GM18511 (cell line): ENCODE measurements at regions not wholly inside any gene's neighbourhood (a gene's known extent, or its start where the extent isn't known, plus 50 kb on each side); places are given as distances from the start of the nearest gene placed in this dataset.
"Not testable (repeated sequence)": the region's sequence is repeated elsewhere in the genome, so short reads cannot be mapped to it uniquely, and the experiment has no call there.

Experiments used
- ATAC-seq: cut with Tn5 transposase; IDR thresholded peaks from one replicate; pipeline ENCODE4 v1.9.1; 2021; ENCODE audit warnings: mild to moderate bottlenecking, moderate library complexity; ENCODE audit not compliant: unreplicated experiment

DNA sequence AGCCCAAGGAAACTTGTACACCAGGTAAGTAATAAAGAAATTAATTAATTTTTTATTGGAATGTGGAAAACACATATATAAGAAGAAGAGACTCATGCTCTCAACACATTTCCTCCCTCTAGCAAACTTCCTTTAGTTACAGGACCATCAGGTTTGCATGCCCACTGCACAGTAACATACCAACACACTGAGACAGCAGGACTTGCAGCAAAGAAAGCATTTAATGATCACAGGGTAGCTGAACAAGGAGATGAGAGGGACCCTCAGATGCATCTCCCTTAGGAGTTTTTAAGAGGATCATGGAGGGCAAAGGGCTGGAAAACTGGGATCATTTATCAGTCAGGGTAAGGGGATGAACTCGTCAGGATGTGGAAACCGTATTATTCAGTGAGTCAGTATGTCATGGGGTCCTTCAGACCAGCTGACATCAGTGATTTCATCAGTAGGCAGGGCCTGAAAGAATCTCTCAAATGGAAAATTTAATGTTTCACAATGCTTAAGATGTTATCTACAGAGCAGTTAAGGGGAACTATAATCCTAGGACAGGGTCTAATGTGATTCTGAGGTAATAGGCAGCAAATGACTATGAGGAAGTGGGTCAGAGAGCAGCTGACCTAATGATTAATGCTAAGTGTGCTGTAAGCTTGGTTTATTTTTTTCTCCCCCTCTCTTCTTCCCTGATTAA is 193.8 kb upstream of the RND3 start:
- ATAC-seq = no peak

DNA sequence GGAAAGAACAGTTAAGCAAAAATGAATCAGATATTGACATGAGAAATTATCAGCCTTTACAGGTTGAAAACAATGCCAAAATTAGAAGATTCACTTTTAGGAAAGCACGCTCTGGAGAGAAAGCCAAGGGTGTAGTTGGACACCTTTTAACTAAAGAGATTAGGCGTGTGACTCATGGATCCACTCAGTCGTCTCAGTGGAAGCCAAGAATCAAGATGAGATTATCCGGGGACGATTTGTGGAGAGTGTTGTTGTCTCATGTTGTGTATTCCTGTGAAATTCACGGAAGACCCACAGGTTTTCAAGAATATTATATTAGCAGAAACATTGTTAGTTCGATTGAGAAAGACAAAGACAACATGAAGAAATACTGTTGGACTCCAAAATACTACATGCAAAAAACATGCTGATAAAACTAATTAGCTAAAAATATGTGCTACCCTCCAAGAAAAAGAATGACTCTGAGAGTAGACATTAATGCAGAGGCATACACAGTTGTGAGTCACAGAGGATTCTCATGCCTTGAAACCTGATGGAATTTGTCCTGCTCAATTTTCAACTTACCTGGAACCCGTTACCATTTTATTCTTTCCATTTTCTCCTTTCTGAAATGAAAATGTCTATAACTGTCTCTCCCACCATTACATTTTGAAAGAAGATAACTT is 192.1 kb upstream of the RND3 start:
- ATAC-seq = no peak

DNA sequence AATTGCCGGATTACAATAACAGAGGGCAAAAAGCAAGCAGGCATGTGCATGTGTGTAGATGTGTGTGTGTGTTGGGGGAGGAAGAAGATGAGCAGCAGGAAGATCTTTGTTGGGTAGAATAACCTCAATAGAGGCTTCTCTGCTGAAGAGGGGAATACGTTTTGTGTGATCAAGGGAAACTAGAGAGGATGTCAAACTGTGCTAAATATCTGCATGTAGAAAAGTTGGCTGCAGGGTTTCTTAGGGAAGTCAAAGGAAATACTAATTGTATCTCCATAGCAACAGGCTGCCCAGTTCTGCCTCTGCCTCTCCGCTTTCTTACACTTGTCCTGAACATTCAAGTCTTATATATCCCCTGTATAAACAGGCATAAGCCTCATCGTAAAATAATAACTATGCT is 190.1 kb upstream of the RND3 start:
- no peak for ATAC-seq

- no peak for ATAC-seq
Measured at GRCh38 chr2:150676747-150677383, 189.4 kb upstream of the RND3 start.

DNA sequence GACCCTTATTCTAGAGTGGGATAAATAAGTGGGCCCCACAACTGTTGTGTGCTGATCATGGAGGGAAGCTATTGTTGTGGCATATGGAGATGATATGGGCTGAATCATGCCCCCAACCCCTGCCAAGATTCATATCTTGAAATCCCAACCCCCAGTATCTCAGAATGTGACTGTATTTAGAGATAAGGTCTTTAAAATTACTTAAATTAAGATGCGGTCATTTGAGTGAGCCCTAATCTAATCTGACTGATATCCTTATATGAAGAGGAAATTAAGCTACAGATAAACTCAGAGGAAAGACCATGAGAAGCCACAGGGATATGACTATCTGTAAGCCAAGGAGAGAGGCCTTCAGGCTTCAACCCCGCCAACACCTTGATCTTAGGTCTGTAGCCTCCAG is 188.3 kb upstream of the RND3 start:
- no peak for ATAC-seq

- ATAC-seq = no peak
Measured at GRCh38 chr2:150674283-150674682, 186.8 kb upstream of the RND3 start.

DNA sequence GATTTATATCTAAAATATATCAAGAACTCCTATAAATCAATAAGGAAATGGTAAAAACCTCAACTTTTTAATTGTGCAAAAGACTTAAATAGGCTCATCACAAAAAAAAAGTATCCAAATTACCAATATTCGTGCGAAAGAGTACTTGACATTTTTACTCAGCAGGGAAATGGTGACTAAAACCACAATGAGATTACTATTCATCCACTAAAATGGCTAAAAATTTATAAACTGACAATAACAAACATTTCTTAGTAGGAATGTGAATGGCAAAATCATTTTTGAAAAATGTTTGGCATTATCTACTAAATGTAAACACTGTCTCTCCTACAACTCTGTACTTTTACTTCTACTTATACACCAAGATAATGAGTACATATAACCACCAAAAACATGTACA is 184.8 kb upstream of the RND3 start:
- no peak for ATAC-seq

- no peak for ATAC-seq
Measured at GRCh38 chr2:150669492-150669891, 182.0 kb upstream of the RND3 start.

- not testable (repeated sequence) for ATAC-seq
Measured at GRCh38 chr2:150667039-150667438, 179.6 kb upstream of the RND3 start.

DNA sequence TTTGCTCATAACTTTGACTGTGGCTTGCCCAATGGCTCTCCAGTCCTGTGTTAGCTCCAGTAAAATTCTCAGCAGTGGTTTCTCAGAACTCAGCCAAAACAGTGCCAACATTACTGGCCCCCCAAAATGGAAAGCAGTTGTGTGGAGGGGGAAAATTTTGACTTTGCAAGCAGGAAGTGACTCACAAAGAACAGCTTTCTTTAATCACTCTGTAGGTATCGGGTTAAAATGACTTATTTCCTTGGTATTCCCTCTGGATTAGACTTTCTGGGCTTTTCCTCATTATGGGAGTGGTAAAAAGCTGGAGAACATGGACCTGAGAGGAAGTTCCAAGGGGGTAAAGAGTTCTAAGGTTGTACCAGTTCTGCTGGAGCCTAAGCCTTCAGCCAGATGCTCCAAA is 175.7 kb upstream of the RND3 start:
- no peak for ATAC-seq

- no peak for ATAC-seq
Measured at GRCh38 chr2:150656002-150656401, 168.5 kb upstream of the RND3 start.

DNA sequence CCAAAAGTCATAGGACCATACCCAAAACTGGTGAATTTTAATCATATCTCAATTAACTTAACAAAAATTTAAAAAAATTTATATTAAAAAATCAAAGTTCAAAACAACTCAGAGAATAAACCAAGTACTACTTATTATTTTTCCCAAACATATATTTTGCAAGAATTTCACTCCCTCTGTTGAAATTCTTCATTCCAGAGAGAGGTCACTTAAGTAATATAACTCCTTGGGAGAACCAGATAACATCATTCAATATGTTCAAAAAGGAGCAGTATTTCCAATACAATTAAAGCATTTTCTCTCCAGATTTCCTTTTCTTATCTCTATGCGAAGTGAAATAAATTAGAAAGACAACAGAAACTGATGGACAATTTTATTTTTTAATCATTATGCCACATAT is 165.9 kb upstream of the RND3 start:
- ATAC-seq = no peak

- ATAC-seq = no peak
Measured at GRCh38 chr2:150647943-150648342, 160.5 kb upstream of the RND3 start.

GRCh38 chr2:150646746-150647145 is 159.3 kb upstream of the RND3 start:
- no peak for ATAC-seq

DNA sequence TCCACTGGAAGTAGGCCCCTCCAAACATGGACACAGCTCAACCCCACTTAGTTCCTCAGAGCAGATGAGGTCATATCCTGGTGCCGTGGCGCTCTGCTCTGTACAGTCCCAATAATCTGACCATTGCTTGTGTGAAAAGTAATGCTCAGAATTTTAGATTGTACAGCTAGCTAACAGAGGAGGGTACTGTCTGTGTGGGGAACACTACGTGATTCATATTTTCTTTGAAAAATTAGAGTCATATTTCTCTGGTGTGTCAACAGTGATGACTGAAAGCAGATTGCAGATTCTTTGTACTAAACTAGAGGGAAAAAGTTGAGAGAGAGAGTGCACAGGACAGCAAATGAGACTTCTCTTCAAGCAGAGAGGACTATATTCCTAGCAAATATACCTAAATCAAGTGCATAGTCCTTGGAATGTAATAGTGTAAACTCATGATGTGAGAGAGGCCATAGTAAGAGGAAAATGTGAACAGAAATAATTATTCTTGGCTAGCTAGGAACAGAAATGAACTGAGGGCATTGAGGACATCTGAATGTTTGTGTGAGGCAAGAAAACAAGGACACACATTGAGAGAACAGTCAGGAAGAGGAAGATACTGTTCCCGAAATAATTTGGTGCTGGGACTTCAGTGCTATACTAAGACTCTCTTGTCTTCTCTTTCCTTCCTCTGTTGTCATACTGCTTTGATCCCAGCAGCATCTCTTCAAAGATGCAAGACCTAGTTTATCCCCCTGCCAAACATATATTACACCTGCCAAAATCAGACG is 157.0 kb upstream of the RND3 start:
- no peak for ATAC-seq

DNA sequence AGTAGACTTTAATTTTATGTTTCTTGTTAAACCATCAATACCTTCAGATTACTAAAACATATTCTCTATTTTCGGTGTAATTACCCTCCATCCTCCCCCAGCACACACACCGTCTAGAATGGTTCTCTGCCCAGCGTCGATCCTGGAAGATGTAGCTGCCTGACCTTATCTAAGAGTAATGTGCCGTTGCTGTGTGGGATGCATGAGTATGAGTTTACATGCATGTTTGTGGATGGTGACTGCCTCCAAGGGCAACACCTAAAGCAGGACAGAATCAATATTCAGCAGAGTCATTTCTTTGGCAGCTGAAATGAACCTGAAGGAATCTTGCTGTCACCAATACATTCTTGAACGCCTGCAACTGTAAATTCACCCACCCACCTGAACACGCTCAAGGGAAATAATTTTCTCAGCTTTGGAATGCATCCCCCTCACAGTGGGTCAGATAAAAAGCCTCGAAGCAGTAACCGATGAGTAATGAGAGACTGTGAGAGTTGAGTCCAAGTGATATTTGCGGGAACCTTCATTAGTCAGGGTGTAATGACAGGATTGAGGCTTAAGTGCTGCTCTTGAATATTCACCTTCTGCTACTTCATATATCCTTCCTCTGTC is 155.8 kb upstream of the RND3 start:
- ATAC-seq = no peak

- no peak for ATAC-seq
Measured at GRCh38 chr2:150640039-150640438, 152.6 kb upstream of the RND3 start.

DNA sequence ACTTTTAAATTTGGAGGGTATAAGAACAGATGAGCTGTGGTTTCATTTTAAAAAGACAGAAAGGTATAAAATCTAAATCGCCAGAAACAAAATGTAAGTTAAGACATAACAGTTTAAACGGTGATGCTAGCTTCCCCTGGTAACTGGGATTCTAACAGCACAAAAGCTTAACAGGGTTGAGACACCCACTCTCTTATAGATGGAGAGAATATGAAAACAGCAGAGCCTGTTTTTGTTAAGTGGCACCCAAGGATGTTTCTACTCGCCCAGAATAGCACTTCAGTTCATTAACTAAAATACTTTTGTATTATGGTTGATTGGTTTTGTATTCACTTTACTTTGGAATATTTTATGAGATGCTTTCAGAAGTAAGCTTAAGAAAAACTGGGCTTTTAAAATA is 151.9 kb upstream of the RND3 start:
- no peak for ATAC-seq

GRCh38 chr2:150631236-150631821 is 143.9 kb upstream of the RND3 start:
- no peak for ATAC-seq

- no peak for ATAC-seq
Measured at GRCh38 chr2:150630587-150631235, 143.2 kb upstream of the RND3 start.
